ENCODE measurements at regions not wholly inside any gene's neighbourhood (a gene's known extent, or its start where the extent isn't known, plus 50 kb on each side); places are given as distances from the start of the nearest gene placed in this dataset.

GRCh38 chr2:126507425-126507911, 148.5 kb upstream of the GYPC start:
- no peak overlapping the region for H3K4me3 ChIP-seq
- no peaks in the 10 kb centered on the region for H3K36me3 ChIP-seq (ENCODE audit: low read depth)
- ATAC-seq (no peak), DNase-seq (no peak)
- no peaks in the 10 kb centered on the region for H3K9me3 ChIP-seq
- intact Hi-C loops (cut with DNase I, micrococcal nuclease), result no loop called here
- H3K4me1 ChIP-seq (ENCODE audit: low read depth), result no peaks in the 10 kb centered on the region
- TF ChIP-seq CTCF (IDR thresholded peaks at IDR 0.05), result no peak

- intact Hi-C loops (cut with DNase I, micrococcal nuclease), result no loop called here
- DNase-seq, result no peak
These were observed 145.6 kb upstream of the GYPC start for GRCh38 chr2:126510356-126510755.

GRCh38 chr2:126510960-126511359, 145.0 kb upstream of the GYPC start:
- no peak for TF ChIP-seq CTCF (IDR thresholded peaks at IDR 0.05)
- DNase-seq (no peak), ATAC-seq (no peak)
- Histone ChIP-seq H3K9me3 (no peaks in the 10 kb centered on the region), H3K4me1 (ENCODE audit: low read depth) (no peaks in the 10 kb centered on the region), H3K4me3 (no peak overlapping the region), H3K36me3 (ENCODE audit: low read depth) (no peaks in the 10 kb centered on the region)
- intact Hi-C loops (cut with DNase I, micrococcal nuclease), result no loop called here

More at GRCh38 chr2:126510356-126510755, 145.6 kb upstream of the GYPC start:
- ATAC-seq, result no peak
- H3K9me3 ChIP-seq, result no peaks in the 10 kb centered on the region
- H3K4me3 ChIP-seq, result no peak overlapping the region
- no peaks in the 10 kb centered on the region for H3K36me3 ChIP-seq (ENCODE audit: low read depth)
- no peaks in the 10 kb centered on the region for H3K4me1 ChIP-seq (ENCODE audit: low read depth)
- TF ChIP-seq CTCF (IDR thresholded peaks at IDR 0.05), result no peak

GRCh38 chr2:126512026-126512425, 143.9 kb upstream of the GYPC start:
- no peak for DNase-seq
- TF ChIP-seq CTCF (IDR thresholded peaks at IDR 0.05), result no peak

GRCh38 chr2:126513033-126513432, 142.9 kb upstream of the GYPC start:
- no peaks in the 10 kb centered on the region for H3K9me3 ChIP-seq
- H3K4me1 ChIP-seq (ENCODE audit: low read depth), result no peaks in the 10 kb centered on the region
- DNase-seq (no peak), ATAC-seq (no peak)
- H3K36me3 ChIP-seq (ENCODE audit: low read depth), result no peaks in the 10 kb centered on the region
- intact Hi-C loops (cut with DNase I, micrococcal nuclease), result no loop called here
- no peak overlapping the region for H3K4me3 ChIP-seq
- no peak for TF ChIP-seq CTCF (IDR thresholded peaks at IDR 0.05)

More at GRCh38 chr2:126512026-126512425, 143.9 kb upstream of the GYPC start:
- no peaks in the 10 kb centered on the region for H3K36me3 ChIP-seq (ENCODE audit: low read depth)
- no peak overlapping the region for H3K4me3 ChIP-seq
- H3K9me3 ChIP-seq, result no peaks in the 10 kb centered on the region
- no peaks in the 10 kb centered on the region for H3K4me1 ChIP-seq (ENCODE audit: low read depth)
- intact Hi-C loops (cut with DNase I, micrococcal nuclease), result no loop called here
- ATAC-seq, result no peak

GRCh38 chr2:126515471-126515870, 140.5 kb upstream of the GYPC start:
- TF ChIP-seq CTCF (IDR thresholded peaks at IDR 0.05), result no peak
- DNase-seq, result no peak
- ATAC-seq, result no peak
- Histone ChIP-seq H3K4me3 (no peak overlapping the region), H3K9me3 (no peaks in the 10 kb centered on the region), H3K36me3 (ENCODE audit: low read depth) (no peaks in the 10 kb centered on the region), H3K4me1 (ENCODE audit: low read depth) (no peaks in the 10 kb centered on the region)
- intact Hi-C loops (cut with DNase I, micrococcal nuclease), result no loop called here

All from mucosa of descending colon (tissue), 3 donors.